ENCODE measurements at regions not wholly inside any gene's neighbourhood (a gene's known extent, or its start where the extent isn't known, plus 50 kb on each side); places are given as distances from the start of the nearest gene placed in this dataset.

DNA sequence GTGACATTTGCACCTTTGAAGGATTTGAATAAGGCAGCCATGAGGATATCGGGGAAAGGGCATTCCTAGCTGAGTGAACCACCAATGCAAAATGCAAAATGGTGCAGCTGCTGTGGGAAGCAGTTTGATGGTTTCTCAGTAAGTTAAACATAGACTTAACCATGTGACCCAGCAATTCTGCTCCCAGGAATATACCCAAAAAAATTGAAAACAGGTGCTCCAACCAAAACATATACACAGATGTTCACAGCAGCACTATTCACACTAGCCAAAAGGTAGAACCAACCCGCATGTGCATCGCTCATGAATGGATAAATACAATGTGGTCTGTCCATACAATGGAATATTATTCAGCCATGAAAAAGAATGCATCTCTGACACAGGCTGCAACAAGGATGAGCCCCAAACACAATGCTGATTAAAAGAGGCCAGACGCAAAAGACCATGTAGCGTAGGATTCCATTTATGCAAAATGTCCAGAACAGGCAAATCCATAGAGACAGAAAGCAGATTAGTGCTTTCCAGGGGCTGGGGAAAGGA is 215.0 kb upstream of the MYL2 start:
- TF ChIP-seq, protein P1, sequence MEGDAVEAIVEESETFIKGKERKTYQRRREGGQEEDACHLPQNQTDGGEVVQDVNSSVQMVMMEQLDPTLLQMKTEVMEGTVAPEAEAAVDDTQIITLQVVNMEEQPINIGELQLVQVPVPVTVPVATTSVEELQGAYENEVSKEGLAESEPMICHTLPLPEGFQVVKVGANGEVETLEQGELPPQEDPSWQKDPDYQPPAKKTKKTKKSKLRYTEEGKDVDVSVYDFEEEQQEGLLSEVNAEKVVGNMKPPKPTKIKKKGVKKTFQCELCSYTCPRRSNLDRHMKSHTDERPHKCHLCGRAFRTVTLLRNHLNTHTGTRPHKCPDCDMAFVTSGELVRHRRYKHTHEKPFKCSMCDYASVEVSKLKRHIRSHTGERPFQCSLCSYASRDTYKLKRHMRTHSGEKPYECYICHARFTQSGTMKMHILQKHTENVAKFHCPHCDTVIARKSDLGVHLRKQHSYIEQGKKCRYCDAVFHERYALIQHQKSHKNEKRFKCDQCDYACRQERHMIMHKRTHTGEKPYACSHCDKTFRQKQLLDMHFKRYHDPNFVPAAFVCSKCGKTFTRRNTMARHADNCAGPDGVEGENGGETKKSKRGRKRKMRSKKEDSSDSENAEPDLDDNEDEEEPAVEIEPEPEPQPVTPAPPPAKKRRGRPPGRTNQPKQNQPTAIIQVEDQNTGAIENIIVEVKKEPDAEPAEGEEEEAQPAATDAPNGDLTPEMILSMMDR (IDR thresholded peaks at IDR 0.05; ENCODE audit: insufficient read depth, low read depth, low read length), result no peak
- TF ChIP-seq EZH2 (IDR thresholded peaks at IDR 0.05; ENCODE audit: insufficient read depth, low read length), result no peak
